ENCODE measurements at regions not wholly inside any gene's neighbourhood (a gene's known extent, or its start where the extent isn't known, plus 50 kb on each side); places are given as distances from the start of the nearest gene placed in this dataset.

GRCh38 chr13:61261746-61262472, 153.7 kb downstream of the PCDH20 start:
- TF ChIP-seq, protein P1, sequence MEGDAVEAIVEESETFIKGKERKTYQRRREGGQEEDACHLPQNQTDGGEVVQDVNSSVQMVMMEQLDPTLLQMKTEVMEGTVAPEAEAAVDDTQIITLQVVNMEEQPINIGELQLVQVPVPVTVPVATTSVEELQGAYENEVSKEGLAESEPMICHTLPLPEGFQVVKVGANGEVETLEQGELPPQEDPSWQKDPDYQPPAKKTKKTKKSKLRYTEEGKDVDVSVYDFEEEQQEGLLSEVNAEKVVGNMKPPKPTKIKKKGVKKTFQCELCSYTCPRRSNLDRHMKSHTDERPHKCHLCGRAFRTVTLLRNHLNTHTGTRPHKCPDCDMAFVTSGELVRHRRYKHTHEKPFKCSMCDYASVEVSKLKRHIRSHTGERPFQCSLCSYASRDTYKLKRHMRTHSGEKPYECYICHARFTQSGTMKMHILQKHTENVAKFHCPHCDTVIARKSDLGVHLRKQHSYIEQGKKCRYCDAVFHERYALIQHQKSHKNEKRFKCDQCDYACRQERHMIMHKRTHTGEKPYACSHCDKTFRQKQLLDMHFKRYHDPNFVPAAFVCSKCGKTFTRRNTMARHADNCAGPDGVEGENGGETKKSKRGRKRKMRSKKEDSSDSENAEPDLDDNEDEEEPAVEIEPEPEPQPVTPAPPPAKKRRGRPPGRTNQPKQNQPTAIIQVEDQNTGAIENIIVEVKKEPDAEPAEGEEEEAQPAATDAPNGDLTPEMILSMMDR (IDR thresholded peaks at IDR 0.05; ENCODE audit: control extremely low read depth in 1 of 3, insufficient read depth in 1 of 3, low read depth in 1 of 3, low read length in 3 of 3): no peak
- no peak for TF ChIP-seq POLR2A (IDR thresholded peaks at IDR 0.05; ENCODE audit: control extremely low read depth in 1 of 2, low read depth in 2 of 2, low read length in 2 of 2)
- no peak for TF ChIP-seq SUZ12 (IDR thresholded peaks at IDR 0.05; ENCODE audit: low read length)
- TF ChIP-seq PHF8 (conservative IDR thresholded peaks at IDR 0.05; ENCODE audit: low read depth, low read length): no peak
- TF ChIP-seq CREB1 (IDR thresholded peaks at IDR 0.05): no peak
- TF ChIP-seq TCF12 (IDR thresholded peaks at IDR 0.05; ENCODE audit: low read depth, low read length): no peak
- no peak for TF ChIP-seq SAP30 (IDR thresholded peaks at IDR 0.05; ENCODE audit: insufficient read depth, insufficient replicate concordance, low read length)
- no peak for TF ChIP-seq KDM1A (IDR thresholded peaks at IDR 0.05; ENCODE audit: borderline replicate concordance, low read length)
- TF ChIP-seq GTF2F1 (IDR thresholded peaks at IDR 0.05; ENCODE audit: borderline replicate concordance, low read depth, low read length): no peak
